GM19395 (cell line): ENCODE measurements at regions not wholly inside any gene's neighbourhood (a gene's known extent, or its start where the extent isn't known, plus 50 kb on each side); places are given as distances from the start of the nearest gene placed in this dataset.
"Not testable (repeated sequence)": the region's sequence is repeated elsewhere in the genome, so short reads cannot be mapped to it uniquely, and the experiment has no call there.

Source experiments
- ATAC-seq: cut with Tn5 transposase; IDR thresholded peaks from one replicate; pipeline ENCODE4 v1.9.1; 2021; ENCODE audit warnings: mild to moderate bottlenecking, moderate library complexity; ENCODE audit not compliant: unreplicated experiment

GRCh38 chrX:39677978-39678791 is 419.6 kb downstream of the BCOR start:
- no peak for ATAC-seq

GRCh38 chrX:39678914-39679313 is 418.8 kb downstream of the BCOR start:
- no peak for ATAC-seq

- ATAC-seq, result no peak
These were observed 418.1 kb downstream of the BCOR start for GRCh38 chrX:39679497-39680157.

GRCh38 chrX:39681885-39682284 is 415.9 kb downstream of the BCOR start:
- ATAC-seq, result no peak

GRCh38 chrX:39682778-39683177 is 415.0 kb downstream of the BCOR start:
- no peak for ATAC-seq

- ATAC-seq, result no peak
These were observed 409.6 kb downstream of the BCOR start for GRCh38 chrX:39688219-39688575.

GRCh38 chrX:39688576-39689375 is 409.0 kb downstream of the BCOR start:
- no peak for ATAC-seq

- ATAC-seq, result no peak
These were observed 408.2 kb downstream of the BCOR start for GRCh38 chrX:39689376-39690104.

- ATAC-seq, result no peak
These were observed 407.0 kb downstream of the BCOR start for GRCh38 chrX:39690541-39691415.

- no peak for ATAC-seq
These were observed 406.0 kb downstream of the BCOR start for GRCh38 chrX:39691724-39692123.

GRCh38 chrX:39692796-39693195 is 405.0 kb downstream of the BCOR start:
- ATAC-seq, result no peak

- no peak for ATAC-seq
These were observed 404.5 kb downstream of the BCOR start for GRCh38 chrX:39693298-39693697.

- ATAC-seq, result not testable (repeated sequence)
These were observed 395.1 kb downstream of the BCOR start for GRCh38 chrX:39702636-39703035.

GRCh38 chrX:39703307-39703706 is 394.5 kb downstream of the BCOR start:
- ATAC-seq, result no peak

- ATAC-seq, result no peak
These were observed 393.2 kb downstream of the BCOR start for GRCh38 chrX:39704590-39704989.

- no peak for ATAC-seq
These were observed 392.5 kb downstream of the BCOR start for GRCh38 chrX:39705290-39705689.

GRCh38 chrX:39709364-39709763 is 388.4 kb downstream of the BCOR start:
- ATAC-seq, result no peak

GRCh38 chrX:39709812-39710211 is 387.9 kb downstream of the BCOR start:
- no peak for ATAC-seq

- ATAC-seq, result no peak
These were observed 387.0 kb downstream of the BCOR start for GRCh38 chrX:39710776-39711175.

GRCh38 chrX:39714471-39714870 is 383.3 kb downstream of the BCOR start:
- ATAC-seq, result no peak
